Smooth muscle cell (in vitro differentiated cells): ENCODE measurements at regions not wholly inside any gene's neighbourhood (a gene's known extent, or its start where the extent isn't known, plus 50 kb on each side); places are given as distances from the start of the nearest gene placed in this dataset.

Experiments used
- DNase-seq: peaks from one replicate; lab custom pipeline; 2025; ENCODE audit not compliant: unreplicated experiment; lab: John Stamatoyannopoulos, UW
- H2AFZ ChIP-seq: fragments of 200-600 bp; sonication (generic); 2 replicates; pipeline ENCODE4 v1.6.0; 2016; ENCODE audit warnings: antibody characterized with exemption, low read depth, mild to moderate bottlenecking
- H3F3A ChIP-seq: fragments of 200-600 bp; sonication (generic); 2 replicates; pipeline ENCODE4 v1.6.0; 2017; ENCODE audit warnings: antibody characterized with exemption, low read depth
- H3K27ac ChIP-seq: fragments of 200-600 bp; sonication (generic); 2 replicates; pipeline ENCODE4 v1.5.1; 2016; ENCODE audit warnings: low read depth, mild to moderate bottlenecking
- H3K27me3 ChIP-seq: fragments of 200-600 bp; sonication (generic); 2 replicates; pipeline ENCODE4 v1.6.1; 2016; ENCODE audit warnings: low read depth, mild to moderate bottlenecking
- H3K36me3 ChIP-seq: fragments of 200-600 bp; sonication (generic); 2 replicates; pipeline ENCODE4 v1.5.1; 2016; ENCODE audit warnings: low read depth
- H3K4me1 ChIP-seq: fragments of 200-600 bp; sonication (generic); 2 replicates; pipeline ENCODE4 v1.5.1; 2016; ENCODE audit warnings: low read depth
- H3K4me2 ChIP-seq: fragments of 200-600 bp; sonication (generic); 2 replicates; pipeline ENCODE4 v1.6.0; 2016; ENCODE audit warnings: mild to moderate bottlenecking
- H3K4me3 ChIP-seq: fragments of 200-600 bp; sonication (generic); 2 replicates; pipeline ENCODE4 v1.5.1; 2016; ENCODE audit warnings: mild to moderate bottlenecking
- H3K79me2 ChIP-seq: fragments of 200-600 bp; sonication (generic); 2 replicates; pipeline ENCODE4 v1.6.0; 2016; ENCODE audit warnings: low read depth, mild to moderate bottlenecking
- H3K9ac ChIP-seq: fragments of 200-600 bp; sonication (generic); 2 replicates; pipeline ENCODE4 v1.6.0; 2016; ENCODE audit warnings: low read depth
- H3K9me3 ChIP-seq: fragments of 200-600 bp; sonication (generic); replicated peaks from 2 replicates; pipeline ENCODE4 v1.5.1; 2016; ENCODE audit warnings: low read depth
- H4K20me1 ChIP-seq: fragments of 200-600 bp; sonication (generic); 2 replicates; pipeline ENCODE4 v1.6.0; 2016; ENCODE audit warnings: low read depth
- CTCF ChIP-seq: fragments of 200-600 bp; sonication (generic); IDR thresholded peaks from 2 replicates; pipeline ENCODE4 v1.5.1; 2017; ENCODE audit warnings: borderline replicate concordance, mild to moderate bottlenecking, antibody characterized with exemption; ENCODE audit not compliant: insufficient read depth, poor library complexity, severe bottlenecking
- WGBS: methylation state at CpG from one replicate; pipeline ENCODE4 v1.1.7; 2016; ENCODE audit warnings: low lambda C conversion rate; 5-methylcytosine and 5-hydroxymethylcytosine counted together

- no peaks in the 10 kb centered on the region for H3K36me3 ChIP-seq
- H3K9me3 ChIP-seq, result no peaks in the 10 kb centered on the region
- H3K27ac ChIP-seq, result no peak overlapping the region
- no peak overlapping the region for H2AFZ ChIP-seq
- H4K20me1 ChIP-seq, result no peaks in the 10 kb centered on the region
- H3F3A ChIP-seq, result no peaks in the 10 kb centered on the region
- H3K4me1 ChIP-seq, result no peaks in the 10 kb centered on the region
- no peak overlapping the region for H3K4me2 ChIP-seq
- 71% methylated on average over 1 of the region's 1 CpG for WGBS
- DNase-seq, result no peak
- no peak overlapping the region for H3K9ac ChIP-seq
- no peak for TF ChIP-seq CTCF
- no peaks in the 10 kb centered on the region for H3K79me2 ChIP-seq
- H3K4me3 ChIP-seq, result no peak overlapping the region
- no peaks in the 10 kb centered on the region for H3K27me3 ChIP-seq
Observed at GRCh38 chr13:65977525-65977924, 1252.6 kb downstream of the PCDH9 start.

GRCh38 chr13:65971541-65971940, 1258.6 kb downstream of the PCDH9 start:
- no peak for TF ChIP-seq CTCF
- no peak for DNase-seq

GRCh38 chr13:65966991-65967451, 1263.1 kb downstream of the PCDH9 start:
- WGBS, result 55% methylated on average over 3 of the region's 3 CpGs
- no peak overlapping the region for H3K27ac ChIP-seq

More at GRCh38 chr13:65971541-65971940, 1258.6 kb downstream of the PCDH9 start:
- H3K4me2 ChIP-seq, result no peak overlapping the region
- H3K4me1 ChIP-seq, result no peaks in the 10 kb centered on the region
- no peaks in the 10 kb centered on the region for H3K9me3 ChIP-seq
- no peaks in the 10 kb centered on the region for H3K27me3 ChIP-seq
- no peak overlapping the region for H3K9ac ChIP-seq
- no peaks in the 10 kb centered on the region for H3K36me3 ChIP-seq
- 76% methylated on average over 3 of the region's 3 CpGs for WGBS
- no peak overlapping the region for H3K4me3 ChIP-seq
- no peaks in the 10 kb centered on the region for H4K20me1 ChIP-seq
- H3F3A ChIP-seq, result no peaks in the 10 kb centered on the region
- H3K79me2 ChIP-seq, result no peaks in the 10 kb centered on the region
- H2AFZ ChIP-seq, result no peak overlapping the region
- H3K27ac ChIP-seq, result no peak overlapping the region

More at GRCh38 chr13:65966991-65967451, 1263.1 kb downstream of the PCDH9 start:
- H3K79me2 ChIP-seq, result no peaks in the 10 kb centered on the region
- H3K9me3 ChIP-seq, result no peaks in the 10 kb centered on the region
- no peak overlapping the region for H3K9ac ChIP-seq
- H4K20me1 ChIP-seq, result no peaks in the 10 kb centered on the region
- no peaks in the 10 kb centered on the region for H3K4me1 ChIP-seq
- no peak for DNase-seq
- H2AFZ ChIP-seq, result no peak overlapping the region
- H3K4me2 ChIP-seq, result no peak overlapping the region
- TF ChIP-seq CTCF, result peak; percentile 18
- no peaks in the 10 kb centered on the region for H3F3A ChIP-seq
- H3K36me3 ChIP-seq, result no peaks in the 10 kb centered on the region
- no peaks in the 10 kb centered on the region for H3K27me3 ChIP-seq
- H3K4me3 ChIP-seq, result no peak overlapping the region
